Myocyte (in vitro differentiated cells): ENCODE measurements at regions not wholly inside any gene's neighbourhood (a gene's known extent, or its start where the extent isn't known, plus 50 kb on each side); places are given as distances from the start of the nearest gene placed in this dataset.
"Not testable (repeated sequence)": the region's sequence is repeated elsewhere in the genome, so short reads cannot be mapped to it uniquely, and the experiment has no call there.

Experiments
- DNase-seq: peaks from one replicate; pipeline ENCODE4 v3.0.0-alpha.2; 2012; ENCODE audit warnings: low read depth

GRCh38 chr5:155489949-155490348 lies 476.4 kb downstream of the KIF4B start:
- no peak for DNase-seq

- DNase-seq = no peak
Observed at GRCh38 chr5:155492191-155492590, 478.6 kb downstream of the KIF4B start.

- no peak for DNase-seq
Observed at GRCh38 chr5:155504606-155505005, 491.1 kb downstream of the KIF4B start.

- DNase-seq = no peak
Observed at GRCh38 chr5:155507363-155507762, 493.8 kb downstream of the KIF4B start.

- no peak for DNase-seq
Observed at GRCh38 chr5:155508673-155509072, 495.1 kb downstream of the KIF4B start.

DNA sequence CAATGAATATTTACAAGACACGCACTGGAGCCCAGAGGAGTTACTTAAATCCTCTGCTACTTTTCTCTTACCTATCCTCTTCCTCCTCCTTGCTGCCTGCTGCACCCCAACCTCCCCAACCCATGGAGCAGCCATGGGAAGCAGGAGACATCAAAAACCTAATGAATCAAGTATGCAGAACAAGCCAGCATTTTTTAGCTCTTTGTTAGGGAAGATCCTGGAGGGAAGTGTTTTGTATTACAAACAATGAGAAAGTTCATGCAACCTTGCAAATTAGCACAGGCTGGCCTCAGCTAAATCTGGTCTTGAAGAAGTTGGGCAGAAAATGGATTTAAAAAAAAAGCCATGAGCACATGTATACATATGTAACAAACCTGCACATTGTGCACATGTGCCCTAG lies 498.8 kb downstream of the KIF4B start:
- no peak for DNase-seq

- no peak for DNase-seq
Observed at GRCh38 chr5:155514105-155514563, 500.6 kb downstream of the KIF4B start.

DNA sequence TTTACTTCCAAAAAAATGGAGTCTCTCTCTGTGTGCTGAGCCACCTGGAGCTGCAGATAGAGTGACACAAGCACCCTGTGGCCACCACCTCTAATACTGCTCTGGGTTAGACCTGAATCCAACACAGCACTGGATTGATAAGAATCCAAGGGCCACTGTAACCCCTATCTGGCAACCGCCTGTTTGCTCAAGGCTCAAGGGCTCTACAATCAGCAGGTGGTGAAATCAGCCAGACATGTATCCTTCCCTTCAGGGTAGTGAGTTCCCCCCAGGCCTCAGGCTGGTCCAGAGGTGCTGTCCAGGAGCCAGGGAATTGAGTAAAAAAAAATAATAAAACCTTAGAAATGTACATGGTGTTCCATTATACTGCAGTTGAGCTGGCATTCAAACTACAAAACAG lies 509.0 kb downstream of the KIF4B start:
- DNase-seq = no peak

- DNase-seq = no peak
Observed at GRCh38 chr5:155529362-155529761, 515.8 kb downstream of the KIF4B start.

GRCh38 chr5:155530046-155530445 lies 516.5 kb downstream of the KIF4B start:
- no peak for DNase-seq

GRCh38 chr5:155532621-155533311 lies 519.2 kb downstream of the KIF4B start:
- no peak for DNase-seq

DNA sequence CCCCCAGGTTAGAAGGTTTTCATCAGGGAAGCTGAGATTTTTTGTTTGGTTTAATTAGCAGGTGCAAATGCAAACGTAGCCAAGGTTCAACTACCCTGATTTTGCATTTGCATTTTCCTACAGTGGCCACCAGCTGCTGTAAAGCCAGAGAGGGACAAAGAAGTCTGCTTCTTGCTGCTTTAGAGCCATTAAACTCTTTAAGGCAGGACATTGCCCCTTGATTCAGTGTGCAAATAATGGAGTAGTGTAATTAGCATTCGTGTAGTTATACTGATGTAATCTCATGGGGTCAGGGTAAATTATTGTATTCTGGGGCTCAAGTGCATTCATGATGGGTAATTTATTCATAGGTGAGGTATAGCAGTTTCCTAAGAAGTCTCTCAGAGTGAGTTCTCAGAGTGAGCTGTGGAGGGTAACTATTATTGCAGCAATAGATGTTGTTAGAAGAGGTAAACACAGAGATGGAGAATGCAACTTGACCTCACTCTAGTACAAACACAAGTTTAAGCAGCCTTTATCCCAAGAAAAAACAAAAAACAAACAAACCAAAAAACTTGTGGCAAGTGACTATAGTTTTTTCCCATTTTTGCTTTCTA lies 526.5 kb downstream of the KIF4B start:
- no peak for DNase-seq

- no peak for DNase-seq
Observed at GRCh38 chr5:155546075-155546474, 532.5 kb downstream of the KIF4B start.

DNA sequence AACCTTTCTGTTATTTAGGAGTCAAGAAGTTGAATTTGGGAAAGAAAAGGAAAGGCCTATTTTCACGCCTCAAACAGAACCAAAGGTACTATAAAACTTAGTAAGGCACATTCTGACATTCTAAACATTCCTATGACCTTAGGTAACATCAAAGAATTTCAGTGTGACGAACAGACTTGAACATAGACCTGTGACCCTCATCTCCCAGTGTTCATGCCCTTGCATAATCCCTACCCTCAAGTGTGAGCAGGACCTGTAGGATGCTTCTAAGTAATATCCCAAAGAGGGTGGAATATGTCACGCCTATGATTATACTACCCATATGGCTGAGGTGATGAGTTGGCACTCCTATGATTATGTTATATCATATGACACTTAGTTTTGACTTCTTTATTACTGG lies 540.9 kb downstream of the KIF4B start:
- no peak for DNase-seq

DNA sequence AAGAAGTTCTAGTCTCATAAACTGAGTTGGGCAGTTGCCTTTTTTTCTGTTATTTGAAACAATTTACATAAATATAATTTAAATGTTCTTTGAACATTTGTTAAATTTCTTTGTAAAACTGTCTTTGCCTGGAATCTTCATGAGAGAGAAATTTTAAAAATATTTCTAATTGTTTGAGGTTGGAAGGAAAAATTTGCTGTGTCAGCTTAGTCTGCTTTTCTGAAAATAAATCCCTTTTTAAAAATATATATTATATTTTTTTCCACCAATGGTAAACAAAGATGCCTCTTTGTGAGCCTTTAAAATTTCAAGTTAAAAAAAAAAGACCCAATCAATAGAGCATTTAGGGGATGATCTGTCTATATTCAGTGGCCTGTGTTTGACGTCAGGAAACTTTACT lies 542.7 kb downstream of the KIF4B start:
- no peak for DNase-seq

GRCh38 chr5:155556700-155557099 lies 543.1 kb downstream of the KIF4B start:
- no peak for DNase-seq

- DNase-seq = no peak
Observed at GRCh38 chr5:155562158-155562557, 548.6 kb downstream of the KIF4B start.

DNA sequence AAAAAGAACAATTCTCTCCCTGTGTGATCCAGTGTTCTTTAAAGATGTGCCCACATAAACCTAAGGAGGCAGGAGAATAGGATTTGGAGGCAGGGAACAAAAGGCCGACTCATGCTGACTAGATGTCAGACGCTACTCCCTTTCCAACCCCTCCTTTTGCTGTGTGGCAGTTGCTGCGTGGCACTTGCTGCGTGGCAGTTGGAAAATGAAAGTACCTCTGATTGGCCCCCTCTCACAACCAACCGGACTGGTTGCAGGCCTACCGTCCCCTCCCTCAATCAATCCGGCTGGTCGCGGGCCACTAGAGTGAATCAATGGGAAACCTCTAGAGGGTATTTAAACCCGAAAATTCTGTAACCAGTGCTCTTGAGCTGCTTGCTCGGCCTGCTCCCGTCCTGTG lies 551.0 kb downstream of the KIF4B start:
- DNase-seq = no peak

DNA sequence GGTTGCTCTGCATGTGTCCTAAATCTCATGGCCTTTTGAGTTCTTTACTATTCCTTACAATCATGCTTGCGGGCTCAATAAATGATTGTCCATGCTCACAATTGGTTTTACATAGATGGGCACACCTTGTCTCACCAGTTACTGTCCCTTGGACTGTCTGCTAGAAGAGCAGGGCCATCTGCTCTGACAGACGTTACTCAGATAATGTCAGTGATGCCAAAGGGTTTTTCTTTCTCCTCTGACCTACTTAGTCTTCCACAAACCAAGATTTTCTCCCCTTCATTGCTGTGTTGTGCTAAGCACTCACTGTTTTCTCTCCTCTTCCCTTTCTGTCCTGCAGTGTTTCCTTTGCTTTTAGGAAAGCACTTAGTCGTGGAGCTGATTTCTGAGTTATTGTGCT lies 562.3 kb downstream of the KIF4B start:
- no peak for DNase-seq

DNA sequence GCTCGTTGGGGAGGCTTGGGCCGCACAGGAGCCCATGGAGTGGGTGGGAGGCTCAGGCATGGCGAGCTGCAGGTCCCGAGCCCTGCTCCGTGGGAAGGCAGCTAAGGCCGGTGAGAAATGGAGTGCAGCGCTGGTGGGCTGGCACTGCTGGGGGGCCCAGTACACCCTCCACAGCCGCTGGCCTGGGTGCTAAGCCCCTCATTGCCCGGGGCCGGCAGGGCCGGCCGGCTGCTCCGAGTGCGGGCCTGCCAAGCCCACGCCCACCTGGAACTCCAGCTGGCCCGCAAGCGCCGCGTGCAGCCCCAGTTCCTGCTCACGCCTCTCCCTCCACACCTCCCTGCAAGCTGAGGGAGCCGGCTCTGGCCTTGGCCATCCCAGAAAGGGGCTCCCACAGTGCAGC lies 573.3 kb downstream of the KIF4B start:
- DNase-seq = not testable (repeated sequence)

DNA sequence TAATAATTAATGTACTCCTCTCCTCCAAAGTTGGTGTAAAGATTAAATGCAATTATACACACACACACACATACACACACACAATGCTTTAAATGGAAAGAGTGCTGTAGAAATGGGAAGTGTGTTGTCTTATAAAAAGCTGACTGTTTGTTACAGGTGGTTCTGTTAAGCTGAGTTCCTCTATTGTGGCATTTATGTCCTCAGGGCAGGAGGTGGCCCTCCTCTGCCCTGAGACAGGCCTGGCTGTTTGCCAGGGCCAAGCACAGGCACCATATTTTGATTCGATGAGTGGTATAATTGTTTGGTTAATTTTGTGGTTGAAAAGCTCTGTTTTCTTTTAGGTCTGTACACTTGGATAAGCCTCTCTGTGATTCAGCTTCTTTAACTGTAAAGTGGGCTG lies 573.9 kb downstream of the KIF4B start:
- no peak for DNase-seq

DNA sequence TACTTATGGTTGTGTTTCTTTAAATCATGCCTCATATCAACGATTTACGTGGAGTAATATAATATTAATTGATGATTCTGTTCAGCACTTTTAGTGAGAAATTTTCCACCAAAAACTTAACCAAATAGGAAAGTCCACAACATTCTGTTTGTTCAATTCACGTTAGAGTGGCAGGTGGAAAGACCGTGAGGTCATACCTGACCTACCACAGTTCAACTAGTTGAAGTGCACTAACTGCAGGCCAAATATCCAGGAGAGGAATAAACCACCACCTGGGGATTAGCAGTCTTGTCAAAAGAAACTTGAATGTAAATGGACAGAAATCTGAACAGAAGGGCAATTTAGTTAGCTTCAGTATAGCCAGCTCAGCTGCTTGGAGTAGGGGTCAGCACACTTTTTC lies 577.7 kb downstream of the KIF4B start:
- no peak for DNase-seq

DNA sequence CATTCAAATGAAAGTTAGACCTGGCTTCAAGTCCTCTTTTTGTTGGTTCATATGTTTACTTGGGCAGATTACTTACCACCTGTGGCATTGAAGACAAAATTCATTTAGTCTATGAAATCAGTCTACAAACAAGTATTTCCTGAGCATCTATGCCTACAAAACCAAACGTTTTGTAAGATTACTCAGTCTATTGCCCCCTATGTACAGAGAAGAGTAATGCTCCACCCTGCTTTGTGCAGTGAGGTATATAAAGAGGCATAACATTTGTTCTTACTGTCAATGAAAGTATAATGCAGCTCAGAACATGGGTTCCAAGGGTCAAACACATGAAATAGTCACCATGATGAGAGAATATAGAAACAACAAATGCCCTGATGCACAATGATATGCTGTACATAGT lies 580.7 kb downstream of the KIF4B start:
- no peak for DNase-seq
